ENCODE measurements at regions not wholly inside any gene's neighbourhood (a gene's known extent, or its start where the extent isn't known, plus 50 kb on each side); places are given as distances from the start of the nearest gene placed in this dataset.

DNA sequence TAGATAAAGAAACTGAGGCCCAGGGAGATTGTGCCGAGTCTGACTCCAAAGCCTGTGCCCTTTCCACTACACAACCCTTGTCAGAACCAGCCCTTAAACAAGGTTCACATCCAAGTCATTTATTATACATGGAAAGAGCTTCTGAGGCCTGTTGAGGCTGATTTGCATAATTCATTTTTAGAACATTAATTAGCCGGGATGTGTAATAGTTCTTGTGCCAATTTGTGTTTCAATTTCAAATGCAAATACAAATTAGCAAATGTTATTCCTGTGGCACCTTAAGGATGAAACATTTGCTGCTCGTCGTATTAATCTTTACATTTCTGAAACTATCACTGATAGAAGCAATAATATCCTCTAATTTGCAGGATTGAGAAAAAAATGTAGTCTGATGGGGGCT is 174.9 kb downstream of the MYCN start:
- no peak overlapping the region for H4K8ac ChIP-seq (replicated peaks; ENCODE audit: insufficient read length, low read depth, low read length)
- no peak overlapping the region for H4K91ac ChIP-seq (ENCODE audit: insufficient read length, low read depth, low read length)
- H3T11ph ChIP-seq (ENCODE audit: low read length): no peak overlapping the region
- H3K27ac ChIP-seq (ENCODE audit: insufficient read length, low read depth, low read length): no peak overlapping the region
- no peak overlapping the region for H3K4me3 Mint-ChIP-seq
- H3K4ac ChIP-seq (ENCODE audit: low read depth, low read length): no peak overlapping the region
- no peak overlapping the region for H2AFZ ChIP-seq (ENCODE audit: low read length)
- H3K18ac ChIP-seq (ENCODE audit: insufficient read length, low read depth, low read length): no peak overlapping the region
- no peak for DNase-seq
- H3K9me3 ChIP-seq (ENCODE audit: control insufficient read depth, low read depth, low read length): no peaks in the 10 kb centered on the region
- H3K27me3 ChIP-seq (ENCODE audit: insufficient read depth, low read length): no peaks in the 10 kb centered on the region
- H3K9ac ChIP-seq (ENCODE audit: extremely low read depth, insufficient read length, low read length): no peak overlapping the region
- no peaks in the 10 kb centered on the region for H3K4me1 ChIP-seq (ENCODE audit: insufficient read depth, low read length)
- H3K14ac ChIP-seq (ENCODE audit: insufficient read depth, low read length): no peak overlapping the region
- no peak overlapping the region for H3K56ac ChIP-seq (ENCODE audit: insufficient read length, low read depth, low read length)
- no peak overlapping the region for H3K4me2 ChIP-seq (ENCODE audit: insufficient read depth, insufficient read length, low read length)
- no peak for TF ChIP-seq CTCF (conservative IDR thresholded peaks at IDR 0.05)
- H3K23ac ChIP-seq (ENCODE audit: insufficient read length, low read depth, low read length): no peak overlapping the region
- H3K23me2 ChIP-seq (ENCODE audit: insufficient read length, low read depth, low read length, poor library complexity, severe bottlenecking): no peaks in the 10 kb centered on the region
- no peak overlapping the region for H2BK12ac ChIP-seq (ENCODE audit: insufficient read length, low read depth, low read length)
- no peaks in the 10 kb centered on the region for H3K9me3 Mint-ChIP-seq
- no peak overlapping the region for H2BK5ac ChIP-seq (ENCODE audit: insufficient read length, low read length)
- no peaks in the 10 kb centered on the region for H3K36me3 Mint-ChIP-seq (ENCODE audit: insufficient read depth in 1 of 3, low read depth in 3 of 3)
- no peak overlapping the region for H2BK120ac ChIP-seq (ENCODE audit: low read depth, low read length, poor library complexity, severe bottlenecking)
- no peak overlapping the region for H2BK15ac ChIP-seq (ENCODE audit: low read depth, low read length)
- H3K27me3 Mint-ChIP-seq (ENCODE audit: low read depth): no peaks in the 10 kb centered on the region
- H2AK5ac ChIP-seq (ENCODE audit: insufficient read length, low read length): no peak overlapping the region
- no peaks in the 10 kb centered on the region for H4K20me1 ChIP-seq (ENCODE audit: control insufficient read depth, insufficient read depth, insufficient read length)
- no peak overlapping the region for H4K5ac ChIP-seq (ENCODE audit: insufficient read length, low read depth, low read length)
- H3K79me1 ChIP-seq (ENCODE audit: insufficient read depth, low read depth, low read length, poor library complexity, severe bottlenecking): no peaks in the 10 kb centered on the region
- WGBS (ENCODE audit: extremely low coverage, insufficient read length, low lambda C conversion rate): no CpG with 5 or more reads among the region's 4 CpGs
- no peak overlapping the region; a peak in 1 of 7 replicates for H3K27ac Mint-ChIP-seq
- no peak overlapping the region for H2BK20ac ChIP-seq (ENCODE audit: low read depth, low read length, poor library complexity, severe bottlenecking)
- H3K4me1 Mint-ChIP-seq: peaks cover 19 to 28% of the 10 kb centered on the region in 2 experiments
- no peaks in the 10 kb centered on the region for H3K79me2 ChIP-seq (ENCODE audit: insufficient read depth, low read length)

Data from H9 (cell line).